ENCODE measurements at regions not wholly inside any gene's neighbourhood (a gene's known extent, or its start where the extent isn't known, plus 50 kb on each side); places are given as distances from the start of the nearest gene placed in this dataset.

DNA sequence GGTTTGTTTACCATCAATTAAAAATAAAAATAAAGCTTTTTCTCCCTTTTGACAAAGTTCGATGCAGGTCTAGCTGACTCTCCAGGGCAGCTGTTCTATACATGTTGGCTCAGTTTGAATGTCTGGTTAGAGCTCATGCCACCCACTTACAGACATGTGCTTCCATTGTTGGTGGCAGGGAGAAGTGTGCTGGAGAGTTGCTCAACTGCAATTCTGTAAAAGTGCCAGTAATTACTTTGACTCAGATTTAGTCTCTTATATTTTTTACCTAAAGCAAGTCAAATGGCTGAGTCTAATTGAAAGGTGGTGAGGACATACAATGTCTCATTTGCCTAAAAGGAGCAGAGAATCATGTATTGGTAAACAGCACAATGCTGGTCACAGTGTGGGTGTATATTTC is 609.1 kb upstream of the SYT4 start:
- TF ChIP-seq EZH2phosphoT487 (IDR thresholded peaks at IDR 0.05; ENCODE audit: insufficient read depth, low read depth) (no peak), EZH2 (IDR thresholded peaks at IDR 0.05; ENCODE audit: insufficient read depth, poor library complexity, severe bottlenecking) (no peak)
- WGBS, 2 experiments (ENCODE audit: low coverage in 1 of 2, low lambda C conversion rate in 2 of 2, missing lambda C conversion rate in 2 of 2): 86 to 94% methylated on average over 1 of the region's 1 CpG

DNA sequence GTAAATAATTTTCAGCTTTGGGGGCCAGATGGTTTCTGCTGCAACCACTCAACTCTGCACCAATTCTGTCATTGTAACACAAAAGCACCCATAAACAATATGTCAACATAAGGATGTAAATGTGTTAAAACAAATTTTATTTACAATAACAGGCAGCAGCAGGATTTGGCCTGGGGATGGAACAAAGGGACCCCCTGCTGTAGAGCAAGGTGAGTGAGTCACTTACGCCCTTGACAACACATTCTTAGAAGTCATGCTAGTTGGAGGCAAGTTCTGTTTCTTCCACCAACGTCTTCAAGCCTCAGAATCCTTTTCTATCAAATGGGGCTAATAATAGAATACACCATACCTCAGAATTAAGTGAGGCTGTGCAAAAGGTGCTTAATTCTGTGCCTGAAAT is 610.2 kb upstream of the SYT4 start:
- Histone ChIP-seq H3K4me1 (ENCODE audit: insufficient read depth) (peaks cover 6% of the 10 kb centered on the region), H4K20me1 (ENCODE audit: insufficient read depth) (no peaks in the 10 kb centered on the region), H2AFZ (no peak overlapping the region), H3K27me3 (replicated peaks; ENCODE audit: insufficient read depth) (peaks cover 7% of the 10 kb centered on the region; the same call in 1 of the 2 replicates), H3K27ac (no peak overlapping the region), H3K9me3 (ENCODE audit: low read depth) (no peaks in the 10 kb centered on the region), H3K9ac (no peak overlapping the region), H3K4me3 (no peak overlapping the region), H3K36me3 (ENCODE audit: low read depth) (no peaks in the 10 kb centered on the region), H3K79me2 (ENCODE audit: insufficient read depth) (no peaks in the 10 kb centered on the region), H3F3A (ENCODE audit: insufficient read depth) (peaks cover 3% of the 10 kb centered on the region; the same call in 1 of the 2 replicates), H3K9me2 (ENCODE audit: insufficient read depth) (no peaks in the 10 kb centered on the region), H3K4me2 (ENCODE audit: unreplicated experiment) (no peak overlapping the region)
- no peak for TF ChIP-seq EZH2 (IDR thresholded peaks at IDR 0.05; ENCODE audit: insufficient read depth, poor library complexity, severe bottlenecking)
- no peak for TF ChIP-seq EZH2phosphoT487 (IDR thresholded peaks at IDR 0.05; ENCODE audit: insufficient read depth, low read depth)
- in situ Hi-C loops (cut with MboI): no loop called here
- DNase-seq: no peak
- 80% methylated on average over 2 of the region's 2 CpGs for WGBS, 2 experiments (ENCODE audit: low coverage in 1 of 2, low lambda C conversion rate in 2 of 2, missing lambda C conversion rate in 2 of 2)

More for the DNA sequence above, 609.1 kb upstream of the SYT4 start:
- H3K36me3 ChIP-seq (ENCODE audit: low read depth): no peaks in the 10 kb centered on the region
- peaks cover 8% of the 10 kb centered on the region for H3K4me1 ChIP-seq (ENCODE audit: insufficient read depth)
- DNase-seq: peak; percentile 15
- no peaks in the 10 kb centered on the region for H3K9me3 ChIP-seq (ENCODE audit: low read depth)
- no peaks in the 10 kb centered on the region for H3K9me2 ChIP-seq (ENCODE audit: insufficient read depth)
- no peaks in the 10 kb centered on the region for H3K79me2 ChIP-seq (ENCODE audit: insufficient read depth)
- H2AFZ ChIP-seq: no peak overlapping the region
- H3K4me3 ChIP-seq: no peak overlapping the region
- H3K9ac ChIP-seq: no peak overlapping the region
- H3K4me2 ChIP-seq (ENCODE audit: unreplicated experiment): no peak overlapping the region
- no peaks in the 10 kb centered on the region for H3F3A ChIP-seq (ENCODE audit: insufficient read depth)
- no peak overlapping the region for H3K27ac ChIP-seq
- in situ Hi-C loops (cut with MboI): no loop called here
- H4K20me1 ChIP-seq (ENCODE audit: insufficient read depth): no peaks in the 10 kb centered on the region
- H3K27me3 ChIP-seq (replicated peaks; ENCODE audit: insufficient read depth): peaks cover 7% of the 10 kb centered on the region; the same call in 1 of the 2 replicates

DNA sequence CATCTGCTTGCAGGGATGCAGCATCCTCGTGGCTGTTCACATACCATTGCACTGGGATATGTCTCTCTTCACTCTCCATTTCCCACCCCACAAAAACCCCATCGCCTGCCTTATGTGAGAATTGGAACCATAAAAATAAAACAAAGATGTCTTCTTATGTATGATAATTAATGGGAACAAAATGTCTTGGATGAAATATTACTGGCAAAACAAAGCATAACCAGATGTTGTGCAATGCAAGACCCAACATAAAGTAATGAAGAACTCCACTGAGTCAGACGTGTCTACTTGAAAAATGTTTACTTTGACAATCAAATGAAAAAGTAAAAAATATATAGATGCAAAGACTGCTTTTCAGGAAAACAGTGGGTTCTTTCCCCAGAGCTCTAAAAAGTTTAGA is 611.3 kb upstream of the SYT4 start:
- no peak overlapping the region for H3K27ac ChIP-seq
- no peak overlapping the region for H2AFZ ChIP-seq
- peaks cover 15% of the 10 kb centered on the region for H3K4me1 ChIP-seq (ENCODE audit: insufficient read depth)
- no peak for TF ChIP-seq EZH2phosphoT487 (IDR thresholded peaks at IDR 0.05; ENCODE audit: insufficient read depth, low read depth)
- no peak for TF ChIP-seq EZH2 (IDR thresholded peaks at IDR 0.05; ENCODE audit: insufficient read depth, poor library complexity, severe bottlenecking)
- H3K9me3 ChIP-seq (ENCODE audit: low read depth): no peaks in the 10 kb centered on the region
- no peak overlapping the region for H3K9ac ChIP-seq
- H3K4me3 ChIP-seq: no peak overlapping the region
- peaks cover 11% of the 10 kb centered on the region for H3F3A ChIP-seq (ENCODE audit: insufficient read depth)
- WGBS, 2 experiments (ENCODE audit: low coverage in 1 of 2, low lambda C conversion rate in 2 of 2, missing lambda C conversion rate in 2 of 2): 15 to 17% methylated on average over 3 of the region's 3 CpGs
- H3K4me2 ChIP-seq (ENCODE audit: unreplicated experiment): no peak overlapping the region
- H3K27me3 ChIP-seq (replicated peaks; ENCODE audit: insufficient read depth): peaks cover 5% of the 10 kb centered on the region; the same call in 1 of the 2 replicates
- H3K79me2 ChIP-seq (ENCODE audit: insufficient read depth): no peaks in the 10 kb centered on the region
- DNase-seq: no peak
- in situ Hi-C loops (cut with MboI): no loop called here
- no peaks in the 10 kb centered on the region for H3K36me3 ChIP-seq (ENCODE audit: low read depth)
- H3K9me2 ChIP-seq (ENCODE audit: insufficient read depth): no peaks in the 10 kb centered on the region
- no peaks in the 10 kb centered on the region for H4K20me1 ChIP-seq (ENCODE audit: insufficient read depth)

DNA sequence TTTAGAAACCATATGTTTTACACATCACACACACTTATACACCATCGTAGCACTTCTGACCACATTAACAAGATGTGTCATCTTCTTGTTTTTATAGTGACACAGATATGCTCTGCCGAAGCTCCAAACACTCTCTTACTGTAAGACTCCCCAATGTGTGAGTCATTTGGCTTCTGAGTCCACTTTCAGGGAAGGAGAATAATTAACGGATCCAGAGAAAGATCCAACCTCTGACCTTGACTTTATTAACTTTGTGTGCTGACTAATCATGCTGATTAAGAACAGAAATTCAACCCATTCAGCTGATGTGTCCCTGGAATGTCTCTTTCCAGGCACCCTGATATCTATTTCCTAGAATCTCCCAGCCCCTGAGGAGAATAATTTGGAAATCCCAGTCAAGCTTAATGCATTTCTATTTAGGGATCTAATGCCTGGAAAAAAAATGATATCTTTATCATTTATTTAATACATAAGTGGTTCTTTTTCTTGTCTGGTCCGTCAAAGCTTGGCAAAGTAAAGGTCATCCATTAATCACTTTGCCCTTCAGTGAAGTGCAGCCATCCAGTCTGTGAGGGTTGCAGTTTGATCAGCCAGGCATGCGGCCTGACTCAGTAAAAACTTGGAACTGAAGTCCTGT is 615.8 kb upstream of the SYT4 start:
- peaks cover 22% of the 10 kb centered on the region for H3K4me1 ChIP-seq (ENCODE audit: insufficient read depth)
- 3 to 6% methylated on average over 5 of the region's 5 CpGs for WGBS, 2 experiments (ENCODE audit: low coverage in 1 of 2, low lambda C conversion rate in 2 of 2, missing lambda C conversion rate in 2 of 2)
- H3K4me3 ChIP-seq: no peak overlapping the region
- peak; percentile 96 for DNase-seq
- H3K9me3 ChIP-seq (ENCODE audit: low read depth): no peaks in the 10 kb centered on the region
- H3K9me2 ChIP-seq (ENCODE audit: insufficient read depth): no peaks in the 10 kb centered on the region
- no peaks in the 10 kb centered on the region for H3K27me3 ChIP-seq (replicated peaks; ENCODE audit: insufficient read depth)
- peak overlapping the region; percentile 41 for H3K27ac ChIP-seq
- no peak overlapping the region for H3K4me2 ChIP-seq (ENCODE audit: unreplicated experiment)
- TF ChIP-seq EZH2phosphoT487 (IDR thresholded peaks at IDR 0.05; ENCODE audit: insufficient read depth, low read depth) (no peak), EZH2 (IDR thresholded peaks at IDR 0.05; ENCODE audit: insufficient read depth, poor library complexity, severe bottlenecking) (no peak)
- no peaks in the 10 kb centered on the region for H3K79me2 ChIP-seq (ENCODE audit: insufficient read depth)
- no peak overlapping the region for H2AFZ ChIP-seq
- no peak overlapping the region for H3K9ac ChIP-seq
- H4K20me1 ChIP-seq (ENCODE audit: insufficient read depth): no peaks in the 10 kb centered on the region
- H3K36me3 ChIP-seq (ENCODE audit: low read depth): no peaks in the 10 kb centered on the region
- H3F3A ChIP-seq (ENCODE audit: insufficient read depth): peaks cover 18% of the 10 kb centered on the region
- in situ Hi-C loops (cut with MboI): no loop called here
